SJCRH30 (cell line): ENCODE measurements at regions not wholly inside any gene's neighbourhood (a gene's known extent, or its start where the extent isn't known, plus 50 kb on each side); places are given as distances from the start of the nearest gene placed in this dataset.

Source experiments
- DNase-seq, 2 experiments: peaks; one replicate each; pipeline ENCODE4 v3.0.0-alpha.2; 2015 to 2020
- H3K27ac ChIP-seq: fragments of 250-450 bp; sonication (Bioruptor Pico); 2 replicates; pipeline ENCODE4 v1.5.1; 2020; ENCODE audit warnings: mild to moderate bottlenecking, moderate library complexity
- H3K27me3 ChIP-seq: fragments of 250-450 bp; sonication (Bioruptor Pico); 2 replicates; pipeline ENCODE4 v1.5.1; 2020; ENCODE audit warnings: mild to moderate bottlenecking, moderate library complexity
- H3K36me3 ChIP-seq: fragments of 250-450 bp; sonication (Bioruptor Pico); 2 replicates; pipeline ENCODE4 v1.5.1; 2020; ENCODE audit warnings: mild to moderate bottlenecking, moderate library complexity
- H3K4me1 ChIP-seq: fragments of 250-450 bp; sonication (Bioruptor Pico); 2 replicates; pipeline ENCODE4 v1.5.1; 2020; ENCODE audit warnings: mild to moderate bottlenecking, moderate library complexity
- H3K4me3 ChIP-seq: fragments of 250-450 bp; sonication (Bioruptor Pico); 2 replicates; pipeline ENCODE4 v1.5.1; 2020; ENCODE audit warnings: mild to moderate bottlenecking, moderate library complexity
- H3K9me3 ChIP-seq: fragments of 250-450 bp; sonication (Bioruptor Pico); replicated peaks from 2 replicates; pipeline ENCODE4 v1.5.1; 2020; ENCODE audit warnings: mild to moderate bottlenecking, moderate library complexity

- Histone ChIP-seq H3K27ac (no peak overlapping the region), H3K36me3 (no peaks in the 10 kb centered on the region), H3K9me3 (no peaks in the 10 kb centered on the region), H3K4me1 (no peaks in the 10 kb centered on the region), H3K4me3 (no peak overlapping the region), H3K27me3 (no peaks in the 10 kb centered on the region)
- DNase-seq: no peak
Measured at GRCh38 chr14:58944968-58945356, 243.5 kb upstream of the DAAM1 start.

GRCh38 chr14:58946431-58946830 lies 242.0 kb upstream of the DAAM1 start:
- H3K27ac ChIP-seq: no peak overlapping the region
- no peaks in the 10 kb centered on the region for H3K36me3 ChIP-seq
- no peak for DNase-seq
- no peaks in the 10 kb centered on the region for H3K27me3 ChIP-seq
- H3K9me3 ChIP-seq: no peaks in the 10 kb centered on the region
- no peaks in the 10 kb centered on the region for H3K4me1 ChIP-seq
- H3K4me3 ChIP-seq: no peak overlapping the region

GRCh38 chr14:58947156-58947555 lies 241.3 kb upstream of the DAAM1 start:
- no peaks in the 10 kb centered on the region for H3K4me1 ChIP-seq
- DNase-seq: no peak
- no peak overlapping the region for H3K4me3 ChIP-seq
- H3K9me3 ChIP-seq: no peaks in the 10 kb centered on the region
- H3K27me3 ChIP-seq: no peaks in the 10 kb centered on the region
- H3K27ac ChIP-seq: no peak overlapping the region
- no peaks in the 10 kb centered on the region for H3K36me3 ChIP-seq

- Histone ChIP-seq H3K9me3 (no peaks in the 10 kb centered on the region), H3K4me3 (no peak overlapping the region), H3K27me3 (no peaks in the 10 kb centered on the region), H3K27ac (no peak overlapping the region), H3K4me1 (no peaks in the 10 kb centered on the region), H3K36me3 (no peaks in the 10 kb centered on the region)
- peak; percentile 17 for DNase-seq
Measured at GRCh38 chr14:58947814-58948445, 240.5 kb upstream of the DAAM1 start.

- H3K27ac ChIP-seq: no peak overlapping the region
- H3K36me3 ChIP-seq: no peaks in the 10 kb centered on the region
- H3K27me3 ChIP-seq: no peaks in the 10 kb centered on the region
- no peaks in the 10 kb centered on the region for H3K9me3 ChIP-seq
- no peaks in the 10 kb centered on the region for H3K4me1 ChIP-seq
- no peak for DNase-seq
- H3K4me3 ChIP-seq: no peak overlapping the region
Measured at GRCh38 chr14:58950555-58950954, 237.9 kb upstream of the DAAM1 start.

- H3K36me3 ChIP-seq: no peaks in the 10 kb centered on the region
- no peaks in the 10 kb centered on the region for H3K4me1 ChIP-seq
- DNase-seq: no peak
- no peaks in the 10 kb centered on the region for H3K27me3 ChIP-seq
- H3K4me3 ChIP-seq: no peak overlapping the region
- no peak overlapping the region for H3K27ac ChIP-seq
- no peaks in the 10 kb centered on the region for H3K9me3 ChIP-seq
Measured at GRCh38 chr14:58951143-58951542, 237.3 kb upstream of the DAAM1 start.

GRCh38 chr14:58954052-58954451 lies 234.4 kb upstream of the DAAM1 start:
- Histone ChIP-seq H3K27me3 (no peaks in the 10 kb centered on the region), H3K36me3 (no peaks in the 10 kb centered on the region), H3K9me3 (no peaks in the 10 kb centered on the region; the same call in 1 of the 2 replicates), H3K4me1 (no peaks in the 10 kb centered on the region), H3K4me3 (no peak overlapping the region), H3K27ac (no peak overlapping the region)
- DNase-seq: no peak

GRCh38 chr14:58954901-58955861 lies 233.3 kb upstream of the DAAM1 start:
- no peak overlapping the region for H3K4me3 ChIP-seq
- no peaks in the 10 kb centered on the region for H3K27me3 ChIP-seq
- no peaks in the 10 kb centered on the region for H3K4me1 ChIP-seq
- H3K27ac ChIP-seq: no peak overlapping the region
- no peaks in the 10 kb centered on the region for H3K36me3 ChIP-seq
- H3K9me3 ChIP-seq: no peaks in the 10 kb centered on the region; the same call in 1 of the 2 replicates
- DNase-seq: no peak

GRCh38 chr14:58961045-58961731 lies 227.3 kb upstream of the DAAM1 start:
- Histone ChIP-seq H3K9me3 (no peaks in the 10 kb centered on the region; the same call in 1 of the 2 replicates), H3K27me3 (no peaks in the 10 kb centered on the region), H3K36me3 (no peaks in the 10 kb centered on the region), H3K4me1 (no peaks in the 10 kb centered on the region), H3K4me3 (no peak overlapping the region), H3K27ac (no peak overlapping the region)
- no peak for DNase-seq

GRCh38 chr14:58963873-58964597 lies 224.4 kb upstream of the DAAM1 start:
- Histone ChIP-seq H3K27me3 (no peaks in the 10 kb centered on the region), H3K4me3 (no peak overlapping the region), H3K27ac (no peak overlapping the region), H3K4me1 (no peaks in the 10 kb centered on the region), H3K9me3 (no peaks in the 10 kb centered on the region), H3K36me3 (no peaks in the 10 kb centered on the region)
- DNase-seq: no peak

- Histone ChIP-seq H3K9me3 (no peaks in the 10 kb centered on the region), H3K4me1 (no peaks in the 10 kb centered on the region), H3K36me3 (no peaks in the 10 kb centered on the region), H3K27ac (no peak overlapping the region), H3K4me3 (no peak overlapping the region), H3K27me3 (no peaks in the 10 kb centered on the region)
- no peak for DNase-seq
Measured at GRCh38 chr14:58964598-58964928, 223.9 kb upstream of the DAAM1 start.

- no peak overlapping the region for H3K4me3 ChIP-seq
Measured at GRCh38 chr14:58965601-58966000, 222.9 kb upstream of the DAAM1 start.

GRCh38 chr14:58966997-58967396 lies 221.5 kb upstream of the DAAM1 start:
- no peak for DNase-seq

More at GRCh38 chr14:58965601-58966000, 222.9 kb upstream of the DAAM1 start:
- no peaks in the 10 kb centered on the region for H3K4me1 ChIP-seq
- H3K27ac ChIP-seq: no peak overlapping the region
- no peak for DNase-seq
- H3K36me3 ChIP-seq: no peaks in the 10 kb centered on the region
- H3K9me3 ChIP-seq: no peaks in the 10 kb centered on the region
- H3K27me3 ChIP-seq: no peaks in the 10 kb centered on the region

GRCh38 chr14:58969951-58970751 lies 218.3 kb upstream of the DAAM1 start:
- no peak for DNase-seq
- H3K9me3 ChIP-seq: no peaks in the 10 kb centered on the region

More at GRCh38 chr14:58966997-58967396, 221.5 kb upstream of the DAAM1 start:
- H3K4me3 ChIP-seq: no peak overlapping the region
- no peak overlapping the region for H3K27ac ChIP-seq
- H3K36me3 ChIP-seq: no peaks in the 10 kb centered on the region
- H3K27me3 ChIP-seq: no peaks in the 10 kb centered on the region
- H3K9me3 ChIP-seq: no peaks in the 10 kb centered on the region
- no peaks in the 10 kb centered on the region for H3K4me1 ChIP-seq

More at GRCh38 chr14:58969951-58970751, 218.3 kb upstream of the DAAM1 start:
- Histone ChIP-seq H3K4me3 (no peak overlapping the region), H3K36me3 (no peaks in the 10 kb centered on the region), H3K27me3 (no peaks in the 10 kb centered on the region), H3K4me1 (no peaks in the 10 kb centered on the region), H3K27ac (no peak overlapping the region)
